Neural cell (in vitro differentiated cells): ENCODE measurements at regions not wholly inside any gene's neighbourhood (a gene's known extent, or its start where the extent isn't known, plus 50 kb on each side); places are given as distances from the start of the nearest gene placed in this dataset.

Experiments used
- H2AFZ ChIP-seq: fragments of 200-600, 300-800 bp; sonication (generic), shearing (Covaris generic); 2 replicates; pipeline ENCODE4 v1.6.0; 2014; ENCODE audit warnings: low read depth, mild to moderate bottlenecking, antibody characterized with exemption, low read length, moderate library complexity
- H3F3A ChIP-seq: fragments of 200-600 bp; shearing (Covaris generic); 2 replicates; pipeline ENCODE4 v1.6.1; 2016; ENCODE audit warnings: mild to moderate bottlenecking, moderate library complexity, mixed read lengths, antibody characterized with exemption, low read length; ENCODE audit not compliant: insufficient read depth, poor library complexity, severe bottlenecking
- H3K27ac ChIP-seq: fragments of 200-600, 300-800 bp; sonication (generic), shearing (Covaris generic); 2 replicates; pipeline ENCODE4 v1.5.1; 2014; ENCODE audit warnings: mild to moderate bottlenecking, low read length, moderate library complexity
- H3K27me3 ChIP-seq: fragments of 300-800, 200-600 bp; sonication (generic), shearing (Covaris generic); 2 replicates; pipeline ENCODE4 v1.6.0; 2014; ENCODE audit warnings: mild to moderate bottlenecking, low read depth, low read length, moderate library complexity; ENCODE audit not compliant: insufficient read depth
- H3K36me3 ChIP-seq: fragments of 300-800, 200-600 bp; sonication (generic), shearing (Covaris generic); 2 replicates; pipeline ENCODE4 v1.5.1; 2014; ENCODE audit warnings: mild to moderate bottlenecking, antibody characterized with exemption, low read length, moderate library complexity; ENCODE audit not compliant: insufficient read depth
- H3K4me2 ChIP-seq: fragments of 300-800, 200-600 bp; sonication (generic), shearing (Covaris generic); 2 replicates; pipeline ENCODE4 v1.6.0; 2014; ENCODE audit warnings: mild to moderate bottlenecking, low read length
- H3K4me3 ChIP-seq: fragments of 300-800, 200-600 bp; sonication (generic), shearing (Covaris generic); 2 replicates; pipeline ENCODE4 v1.5.1; 2014; ENCODE audit warnings: mild to moderate bottlenecking, low read length, moderate library complexity
- H3K79me2 ChIP-seq: fragments of 200-600 bp; shearing (Covaris generic); replicated peaks from 2 replicates; pipeline ENCODE4 v1.6.0; 2014; ENCODE audit warnings: mild to moderate bottlenecking, low read length, moderate library complexity; ENCODE audit not compliant: insufficient read depth
- H3K9ac ChIP-seq: fragments of 300-800, 200-600 bp; sonication (generic), shearing (Covaris generic); 2 replicates; pipeline ENCODE4 v1.6.1; 2016; ENCODE audit warnings: mild to moderate bottlenecking, low read length, mixed read lengths
- H3K9me2 ChIP-seq: fragments of 200-600 bp; shearing (Covaris generic); 2 replicates; pipeline ENCODE4 v1.6.1; 2016; ENCODE audit warnings: mild to moderate bottlenecking, low read length, mixed read lengths; ENCODE audit not compliant: insufficient read depth
- H3K9me3 ChIP-seq: fragments of 200-600, 300-800 bp; sonication (generic), shearing (Covaris generic); 2 replicates; pipeline ENCODE4 v1.6.1; 2016; ENCODE audit warnings: mild to moderate bottlenecking, mixed run types, low read length, moderate library complexity, mixed read lengths
- H4K20me1 ChIP-seq: fragments of 200-600 bp; shearing (Covaris generic); 2 replicates; pipeline ENCODE4 v1.6.1; 2016; ENCODE audit warnings: mild to moderate bottlenecking, mixed run types; ENCODE audit not compliant: insufficient read depth
- EP300 ChIP-seq: fragments of 450-650 bp; conservative IDR thresholded peaks from 2 replicates; pipeline ENCODE4 v1.6.1; 2014; ENCODE audit warnings: antibody characterized with exemption, mild to moderate bottlenecking, moderate library complexity; ENCODE audit not compliant: poor library complexity, severe bottlenecking
- EZH2 ChIP-seq: fragments of 200-600, 300-800 bp; shearing (Covaris generic), sonication (generic); IDR thresholded peaks from 2 replicates; pipeline ENCODE4 v1.6.1; 2014; ENCODE audit warnings: antibody characterized with exemption, low read length, borderline replicate concordance, mild to moderate bottlenecking; ENCODE audit not compliant: insufficient read depth, poor library complexity, severe bottlenecking
- MXI1 ChIP-seq: fragments of 450-650 bp; conservative IDR thresholded peaks from 2 replicates; pipeline ENCODE4 v1.6.1; 2014; ENCODE audit warnings: antibody characterized with exemption, mild to moderate bottlenecking; ENCODE audit not compliant: poor library complexity, severe bottlenecking
- POLR2AphosphoS5 ChIP-seq: IDR thresholded peaks from 2 replicates; pipeline ENCODE4 v1.6.1; 2012
- RAD21 ChIP-seq: fragments of 450-650 bp; conservative IDR thresholded peaks from 2 replicates; pipeline ENCODE4 v1.6.1; 2014; ENCODE audit warnings: antibody characterized with exemption, mild to moderate bottlenecking, moderate library complexity
- SMC3 ChIP-seq: fragments of 450-650 bp; conservative IDR thresholded peaks from 2 replicates; pipeline ENCODE4 v1.6.1; 2014; ENCODE audit warnings: antibody characterized with exemption, mild to moderate bottlenecking, moderate library complexity; ENCODE audit not compliant: poor library complexity
- TAF1 ChIP-seq: IDR thresholded peaks from 2 replicates; pipeline ENCODE4 v1.6.1; 2012; ENCODE audit warnings: low read depth
- TF ChIP-seq, protein P1 (sequence below): fragments of 450-650 bp; IDR thresholded peaks from 2 replicates; pipeline ENCODE4 v1.5.1; 2014; ENCODE audit warnings: antibody characterized with exemption, mild to moderate bottlenecking, moderate library complexity; ENCODE audit not compliant: poor library complexity, severe bottlenecking
- TF ChIP-seq, protein P2 (sequence below): IDR thresholded peaks from 2 replicates; pipeline ENCODE4 v1.6.1; 2012; ENCODE audit warnings: borderline replicate concordance

DNA sequence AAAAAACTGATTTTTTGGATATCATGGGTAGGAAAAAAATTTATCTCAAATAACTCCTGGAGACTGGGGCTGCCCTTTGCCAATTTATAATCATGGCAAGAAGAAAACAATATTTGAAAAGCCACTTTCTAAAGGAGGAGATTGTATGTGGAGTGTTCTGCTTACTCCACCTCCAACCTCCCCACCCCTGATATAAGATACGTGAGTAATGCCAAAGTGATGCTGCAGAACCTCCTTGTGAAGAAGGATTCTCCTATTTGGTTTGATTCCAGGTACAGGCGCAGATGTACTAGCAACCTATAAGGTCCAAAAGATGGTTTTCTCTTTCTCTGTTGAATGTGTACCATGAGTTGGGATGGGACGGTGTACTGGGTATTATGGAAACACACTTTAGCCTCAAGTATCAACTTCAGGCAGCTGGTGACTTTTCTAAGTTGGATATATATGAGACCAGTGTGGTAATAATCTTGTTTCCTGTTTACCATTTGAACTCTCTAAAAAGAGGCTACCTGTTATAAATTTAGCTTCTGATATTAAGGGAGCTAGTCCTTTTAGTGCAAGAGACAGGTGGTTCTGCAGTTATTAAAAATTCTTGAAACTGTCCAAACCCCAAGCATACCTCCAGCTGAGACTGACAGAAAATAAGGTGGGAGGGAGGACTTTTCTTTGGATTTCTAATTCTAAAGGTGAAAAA lies 724.0 kb upstream of the MIR17HG start:
- Histone ChIP-seq H3K4me3 (no peak overlapping the region), H3K9ac (no peak overlapping the region), H3K79me2 (no peaks in the 10 kb centered on the region), H3F3A (no peaks in the 10 kb centered on the region), H4K20me1 (no peaks in the 10 kb centered on the region), H3K9me2 (no peaks in the 10 kb centered on the region), H3K27me3 (no peaks in the 10 kb centered on the region), H3K27ac (no peak overlapping the region), H3K4me2 (no peak overlapping the region), H2AFZ (no peak overlapping the region), H3K9me3 (no peaks in the 10 kb centered on the region), H3K36me3 (no peaks in the 10 kb centered on the region)
- TF ChIP-seq EP300: no peak
- no peak for TF ChIP-seq EZH2
- no peak for TF ChIP-seq POLR2AphosphoS5
- TF ChIP-seq RAD21: no peak
- TF ChIP-seq, protein P1, sequence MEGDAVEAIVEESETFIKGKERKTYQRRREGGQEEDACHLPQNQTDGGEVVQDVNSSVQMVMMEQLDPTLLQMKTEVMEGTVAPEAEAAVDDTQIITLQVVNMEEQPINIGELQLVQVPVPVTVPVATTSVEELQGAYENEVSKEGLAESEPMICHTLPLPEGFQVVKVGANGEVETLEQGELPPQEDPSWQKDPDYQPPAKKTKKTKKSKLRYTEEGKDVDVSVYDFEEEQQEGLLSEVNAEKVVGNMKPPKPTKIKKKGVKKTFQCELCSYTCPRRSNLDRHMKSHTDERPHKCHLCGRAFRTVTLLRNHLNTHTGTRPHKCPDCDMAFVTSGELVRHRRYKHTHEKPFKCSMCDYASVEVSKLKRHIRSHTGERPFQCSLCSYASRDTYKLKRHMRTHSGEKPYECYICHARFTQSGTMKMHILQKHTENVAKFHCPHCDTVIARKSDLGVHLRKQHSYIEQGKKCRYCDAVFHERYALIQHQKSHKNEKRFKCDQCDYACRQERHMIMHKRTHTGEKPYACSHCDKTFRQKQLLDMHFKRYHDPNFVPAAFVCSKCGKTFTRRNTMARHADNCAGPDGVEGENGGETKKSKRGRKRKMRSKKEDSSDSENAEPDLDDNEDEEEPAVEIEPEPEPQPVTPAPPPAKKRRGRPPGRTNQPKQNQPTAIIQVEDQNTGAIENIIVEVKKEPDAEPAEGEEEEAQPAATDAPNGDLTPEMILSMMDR: no peak
- TF ChIP-seq TAF1: no peak
- no peak for TF ChIP-seq MXI1
- no peak for TF ChIP-seq SMC3
- TF ChIP-seq, protein P2, sequence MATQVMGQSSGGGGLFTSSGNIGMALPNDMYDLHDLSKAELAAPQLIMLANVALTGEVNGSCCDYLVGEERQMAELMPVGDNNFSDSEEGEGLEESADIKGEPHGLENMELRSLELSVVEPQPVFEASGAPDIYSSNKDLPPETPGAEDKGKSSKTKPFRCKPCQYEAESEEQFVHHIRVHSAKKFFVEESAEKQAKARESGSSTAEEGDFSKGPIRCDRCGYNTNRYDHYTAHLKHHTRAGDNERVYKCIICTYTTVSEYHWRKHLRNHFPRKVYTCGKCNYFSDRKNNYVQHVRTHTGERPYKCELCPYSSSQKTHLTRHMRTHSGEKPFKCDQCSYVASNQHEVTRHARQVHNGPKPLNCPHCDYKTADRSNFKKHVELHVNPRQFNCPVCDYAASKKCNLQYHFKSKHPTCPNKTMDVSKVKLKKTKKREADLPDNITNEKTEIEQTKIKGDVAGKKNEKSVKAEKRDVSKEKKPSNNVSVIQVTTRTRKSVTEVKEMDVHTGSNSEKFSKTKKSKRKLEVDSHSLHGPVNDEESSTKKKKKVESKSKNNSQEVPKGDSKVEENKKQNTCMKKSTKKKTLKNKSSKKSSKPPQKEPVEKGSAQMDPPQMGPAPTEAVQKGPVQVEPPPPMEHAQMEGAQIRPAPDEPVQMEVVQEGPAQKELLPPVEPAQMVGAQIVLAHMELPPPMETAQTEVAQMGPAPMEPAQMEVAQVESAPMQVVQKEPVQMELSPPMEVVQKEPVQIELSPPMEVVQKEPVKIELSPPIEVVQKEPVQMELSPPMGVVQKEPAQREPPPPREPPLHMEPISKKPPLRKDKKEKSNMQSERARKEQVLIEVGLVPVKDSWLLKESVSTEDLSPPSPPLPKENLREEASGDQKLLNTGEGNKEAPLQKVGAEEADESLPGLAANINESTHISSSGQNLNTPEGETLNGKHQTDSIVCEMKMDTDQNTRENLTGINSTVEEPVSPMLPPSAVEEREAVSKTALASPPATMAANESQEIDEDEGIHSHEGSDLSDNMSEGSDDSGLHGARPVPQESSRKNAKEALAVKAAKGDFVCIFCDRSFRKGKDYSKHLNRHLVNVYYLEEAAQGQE: no peak

DNA sequence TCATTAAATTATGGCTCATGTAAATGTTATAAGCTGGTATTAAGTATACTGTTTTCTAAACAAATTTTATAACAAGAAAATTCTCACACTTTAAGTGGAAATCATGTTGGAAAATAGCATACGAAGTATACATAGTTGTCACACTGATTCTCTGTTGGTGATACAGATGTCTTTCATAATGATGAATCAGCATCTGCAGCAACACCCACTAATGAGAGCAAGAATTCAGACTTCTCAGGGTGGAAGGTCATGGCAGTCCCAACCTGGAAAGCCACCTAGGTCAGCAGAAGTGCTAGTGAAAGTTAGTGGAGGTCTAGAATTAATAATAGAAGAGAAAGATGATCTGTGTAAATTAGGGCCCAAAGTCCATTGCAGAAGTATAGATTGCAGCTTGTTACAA lies 719.7 kb upstream of the MIR17HG start:
- TF ChIP-seq SMC3 (no peak), MXI1 (no peak), EZH2 (no peak)
- Histone ChIP-seq H3K4me2 (no peak overlapping the region), H3K9me2 (no peaks in the 10 kb centered on the region), H3K36me3 (no peaks in the 10 kb centered on the region), H2AFZ (no peak overlapping the region), H4K20me1 (no peaks in the 10 kb centered on the region), H3K9ac (no peak overlapping the region), H3K79me2 (no peaks in the 10 kb centered on the region), H3K27me3 (no peaks in the 10 kb centered on the region), H3F3A (no peaks in the 10 kb centered on the region), H3K4me3 (no peak overlapping the region), H3K27ac (no peak overlapping the region), H3K9me3 (no peaks in the 10 kb centered on the region)
